HCT116 (cell line): ENCODE measurements at regions not wholly inside any gene's neighbourhood (a gene's known extent, or its start where the extent isn't known, plus 50 kb on each side); places are given as distances from the start of the nearest gene placed in this dataset.

Experiments
- ATAC-seq: fragments of 200-7000 bp; cut with Tn5 transposase; 2 replicates; pipeline ENCODE4 v1.9.1; 2020; ENCODE audit warnings: mild to moderate bottlenecking, moderate library complexity
- BruUV-seq: library from RNA; stranded (reverse); fragments of 400-500 nt; replicated peaks from 2 replicates; lab custom pipeline; 2021; lab: Mats Ljungman, UMichigan
- CTCF ChIA-PET: fragments of 300-600 bp; sonication (Branson Sonifier 250); formaldehyde crosslinking; loops from one replicate; lab custom pipeline; 2021; ENCODE audit warnings: antibody characterized with exemption; lab: Charles Lee
- POLR2A ChIA-PET: fragments of 300-600, 350-600 bp; sonication (Branson Sonifier 250); formaldehyde crosslinking; loops from one replicate; lab custom pipeline; 2021; ENCODE audit warnings: antibody characterized with exemption; lab: Charles Lee
- RAD21 ChIA-PET, 2 experiments: fragments of 300-600 bp; sonication (Branson Sonifier 250); formaldehyde crosslinking; loops; one replicate each; lab custom pipeline; 2023; ENCODE audit warnings: low total read pairs in 2 of 2; ENCODE audit not compliant: uncharacterized antibody in 2 of 2, unreplicated experiment in 2 of 2, low non-redundant PET in 1 of 2; lab: Charles Lee
- DNase-seq: peaks from one replicate; pipeline ENCODE4 v3.0.0-alpha.2; 2010; ENCODE audit warnings: low read depth, low spot score
- H2AFZ ChIP-seq: fragments of 200-600 bp; shearing (Covaris generic), sonication (generic); 2 replicates; pipeline ENCODE4 v1.6.1; 2017; ENCODE audit warnings: low read depth, mixed run types, mixed read lengths, antibody characterized with exemption, low read length; ENCODE audit not compliant: poor library complexity, severe bottlenecking
- H3K27ac ChIP-seq: 2 replicates; pipeline ENCODE4 v1.5.1; 2012; ENCODE audit warnings: low read depth, low read length
- H3K27me3 ChIP-seq: fragments of 200-600 bp; sonication (generic); 2 replicates; pipeline ENCODE4 v1.6.1; 2016; ENCODE audit warnings: mixed run types, low read length, mixed read lengths; ENCODE audit not compliant: insufficient read depth
- H3K36me3 ChIP-seq, 2 experiments: fragments of 200-500 bp in 1 of 2; fragments of 200-600 bp in 1 of 2; sonication (Bioruptor generic) in 1 of 2; sonication (generic) in 1 of 2; 2 replicates each; pipeline versions ENCODE4 v1.5.1 to v1.6.1; 2014 to 2016; ENCODE audit warnings: low read length in 2 of 2, inconsistent platforms in 1 of 2, mixed read lengths in 1 of 2, mixed run types in 1 of 2; ENCODE audit not compliant: insufficient read depth in 2 of 2, control insufficient read depth in 1 of 2
- H3K4me1 ChIP-seq, 2 experiments: fragments of 200-600 bp in 1 of 2; sonication (generic) in 1 of 2; 2 replicates each; pipeline versions ENCODE4 v1.5.1 to v1.6.1; 2012 to 2017; ENCODE audit warnings: low read length in 2 of 2, inconsistent platforms in 1 of 2, mild to moderate bottlenecking in 1 of 2, mixed read lengths in 1 of 2, mixed run types in 1 of 2, moderate library complexity in 1 of 2; ENCODE audit not compliant: insufficient read depth in 2 of 2, control insufficient read depth in 1 of 2
- H3K4me2 ChIP-seq: fragments of 200-600 bp; sonication (generic); 2 replicates; pipeline ENCODE4 v1.6.1; 2017; ENCODE audit warnings: mixed run types, low read length, mixed read lengths
- H3K4me3 ChIP-seq, 2 experiments: fragments of 200-600 bp in 1 of 2; sonication (generic) in 1 of 2; replicated peaks in 1 of 2; 2 replicates each; pipeline ENCODE4 v1.5.1; 2011 to 2016; ENCODE audit warnings: low read length in 2 of 2, control low read depth in 1 of 2, low read depth in 1 of 2, mild to moderate bottlenecking in 1 of 2, mixed read lengths in 1 of 2, mixed run types in 1 of 2
- H3K79me2 ChIP-seq: fragments of 200-600 bp; sonication (generic); 2 replicates; pipeline ENCODE4 v1.6.1; 2017; ENCODE audit warnings: mild to moderate bottlenecking, mixed run types, low read length, moderate library complexity, mixed read lengths; ENCODE audit not compliant: insufficient read depth
- H3K9ac ChIP-seq: fragments of 200-600 bp; sonication (generic); 2 replicates; pipeline ENCODE4 v1.6.1; 2016; ENCODE audit warnings: low read length, mixed read lengths
- H3K9me2 ChIP-seq: fragments of 200-600 bp; sonication (generic), shearing (Covaris generic); 2 replicates; pipeline ENCODE4 v1.6.1; 2017; ENCODE audit warnings: mixed run types, mild to moderate bottlenecking, moderate library complexity; ENCODE audit not compliant: insufficient read depth
- H3K9me3 ChIP-seq, 2 experiments: fragments of 200-500 bp in 1 of 2; fragments of 200-600 bp in 1 of 2; sonication (Bioruptor generic) in 1 of 2; sonication (generic) in 1 of 2; 2 replicates each; pipeline ENCODE4 v1.6.1; 2014 to 2017; ENCODE audit warnings: low read length in 2 of 2, mixed read lengths in 2 of 2, inconsistent platforms in 1 of 2, low read depth in 1 of 2, mild to moderate bottlenecking in 1 of 2, mixed run types in 1 of 2, moderate library complexity in 1 of 2; ENCODE audit not compliant: control insufficient read depth in 1 of 2, insufficient read depth in 1 of 2
- H4K20me1 ChIP-seq: fragments of 200-600 bp; sonication (generic), shearing (Covaris generic); 2 replicates; pipeline ENCODE4 v1.6.1; 2017; ENCODE audit warnings: mixed run types, mild to moderate bottlenecking, moderate library complexity; ENCODE audit not compliant: insufficient read depth
- CEBPB ChIP-seq: IDR thresholded peaks from 2 replicates; pipeline ENCODE4 v1.6.1; 2012; ENCODE audit warnings: low read depth
- EGR1 ChIP-seq: IDR thresholded peaks from 2 replicates; pipeline ENCODE4 v1.6.1; 2012; ENCODE audit warnings: low read depth
- EZH2 ChIP-seq: fragments of 200-600 bp; sonication (generic); IDR thresholded peaks from 2 replicates; pipeline ENCODE4 v1.6.1; 2017; ENCODE audit warnings: antibody characterized with exemption, mixed run types
- EZH2phosphoT487 ChIP-seq: fragments of 200-600 bp; IDR thresholded peaks from 2 replicates; pipeline ENCODE4 v1.6.1; 2018; ENCODE audit warnings: antibody characterized with exemption, borderline replicate concordance
- POLR2A ChIP-seq: IDR thresholded peaks from 2 replicates; pipeline ENCODE4 v1.7.0; 2011; ENCODE audit warnings: borderline replicate concordance; ENCODE audit not compliant: insufficient read depth, insufficient read length; ENCODE audit errors: extremely low read depth
- POLR2AphosphoS5 ChIP-seq: IDR thresholded peaks from 2 replicates; pipeline ENCODE4 v1.6.1; 2011; ENCODE audit warnings: mild to moderate bottlenecking, low read depth, low read length, moderate library complexity
- SP1 ChIP-seq: IDR thresholded peaks from 2 replicates; pipeline ENCODE4 v1.6.1; 2012; ENCODE audit warnings: low read depth
- YY1 ChIP-seq: IDR thresholded peaks from 2 replicates; pipeline ENCODE4 v1.6.1; 2011; ENCODE audit warnings: low read length, low read depth, moderate library complexity, mild to moderate bottlenecking; ENCODE audit not compliant: insufficient replicate concordance; ENCODE audit errors: extremely low read depth
- ZBTB33 ChIP-seq: IDR thresholded peaks from 2 replicates; pipeline ENCODE4 v1.6.1; 2011; ENCODE audit warnings: mild to moderate bottlenecking, low read length, moderate library complexity; ENCODE audit not compliant: insufficient replicate concordance; ENCODE audit errors: extremely low read depth
- ZFX ChIP-seq: fragments of 450-650 bp; IDR thresholded peaks from 2 replicates; pipeline ENCODE4 v1.6.1; 2017
- intact Hi-C: fragments of 100-400 bp; cut with micrococcal nuclease; formaldehyde crosslinking; loops from 2 replicates; pipeline ENCODE4 v1.10.0; 2022
- TF ChIP-seq, protein P1 (sequence below): IDR thresholded peaks from 2 replicates; pipeline ENCODE4 v1.6.1; 2012; ENCODE audit warnings: low read depth
- TF ChIP-seq, protein P2 (sequence below): IDR thresholded peaks from 2 replicates; pipeline ENCODE4 v1.6.1; 2012

GRCh38 chr5:61966296-61966955 is 339.6 kb upstream of the KIF2A start:
- Histone ChIP-seq H3K79me2 (no peaks in the 10 kb centered on the region), H3K27me3 (peaks cover 36% of the 10 kb centered on the region), H4K20me1 (no peaks in the 10 kb centered on the region), H3K4me1 (no peaks in the 10 kb centered on the region), H3K36me3 (no peaks in the 10 kb centered on the region), H3K9me2 (no peaks in the 10 kb centered on the region), H3K4me2 (no peak overlapping the region), H2AFZ (no peak overlapping the region), H3K27ac (no peak overlapping the region), H3K9me3 (no peaks in the 10 kb centered on the region), H3K4me3 (no peak overlapping the region), H3K9ac (no peak overlapping the region)
- intact Hi-C loops = no loop called here
- BruUV-seq = no TSS peak
- RAD21 ChIA-PET = no interaction called here
- POLR2A ChIA-PET = no interaction called here
- DNase-seq = no peak
- no peak for TF ChIP-seq YY1
- no peak for TF ChIP-seq POLR2A
- TF ChIP-seq EZH2phosphoT487 = no peak
- no peak for TF ChIP-seq EGR1
- no peak for TF ChIP-seq ZFX
- no peak for TF ChIP-seq POLR2AphosphoS5
- TF ChIP-seq ZBTB33 = no peak
- TF ChIP-seq EZH2 = no peak
- TF ChIP-seq, protein P1, sequence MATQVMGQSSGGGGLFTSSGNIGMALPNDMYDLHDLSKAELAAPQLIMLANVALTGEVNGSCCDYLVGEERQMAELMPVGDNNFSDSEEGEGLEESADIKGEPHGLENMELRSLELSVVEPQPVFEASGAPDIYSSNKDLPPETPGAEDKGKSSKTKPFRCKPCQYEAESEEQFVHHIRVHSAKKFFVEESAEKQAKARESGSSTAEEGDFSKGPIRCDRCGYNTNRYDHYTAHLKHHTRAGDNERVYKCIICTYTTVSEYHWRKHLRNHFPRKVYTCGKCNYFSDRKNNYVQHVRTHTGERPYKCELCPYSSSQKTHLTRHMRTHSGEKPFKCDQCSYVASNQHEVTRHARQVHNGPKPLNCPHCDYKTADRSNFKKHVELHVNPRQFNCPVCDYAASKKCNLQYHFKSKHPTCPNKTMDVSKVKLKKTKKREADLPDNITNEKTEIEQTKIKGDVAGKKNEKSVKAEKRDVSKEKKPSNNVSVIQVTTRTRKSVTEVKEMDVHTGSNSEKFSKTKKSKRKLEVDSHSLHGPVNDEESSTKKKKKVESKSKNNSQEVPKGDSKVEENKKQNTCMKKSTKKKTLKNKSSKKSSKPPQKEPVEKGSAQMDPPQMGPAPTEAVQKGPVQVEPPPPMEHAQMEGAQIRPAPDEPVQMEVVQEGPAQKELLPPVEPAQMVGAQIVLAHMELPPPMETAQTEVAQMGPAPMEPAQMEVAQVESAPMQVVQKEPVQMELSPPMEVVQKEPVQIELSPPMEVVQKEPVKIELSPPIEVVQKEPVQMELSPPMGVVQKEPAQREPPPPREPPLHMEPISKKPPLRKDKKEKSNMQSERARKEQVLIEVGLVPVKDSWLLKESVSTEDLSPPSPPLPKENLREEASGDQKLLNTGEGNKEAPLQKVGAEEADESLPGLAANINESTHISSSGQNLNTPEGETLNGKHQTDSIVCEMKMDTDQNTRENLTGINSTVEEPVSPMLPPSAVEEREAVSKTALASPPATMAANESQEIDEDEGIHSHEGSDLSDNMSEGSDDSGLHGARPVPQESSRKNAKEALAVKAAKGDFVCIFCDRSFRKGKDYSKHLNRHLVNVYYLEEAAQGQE = no peak
- TF ChIP-seq CEBPB = no peak
- TF ChIP-seq SP1 = no peak
- TF ChIP-seq, protein P2, sequence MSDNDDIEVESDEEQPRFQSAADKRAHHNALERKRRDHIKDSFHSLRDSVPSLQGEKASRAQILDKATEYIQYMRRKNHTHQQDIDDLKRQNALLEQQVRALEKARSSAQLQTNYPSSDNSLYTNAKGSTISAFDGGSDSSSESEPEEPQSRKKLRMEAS = no peak
- ATAC-seq = no peak
- CTCF ChIA-PET = no interaction called here
